Neuronal stem cell (in vitro differentiated cells): ENCODE measurements at regions not wholly inside any gene's neighbourhood (a gene's known extent, or its start where the extent isn't known, plus 50 kb on each side); places are given as distances from the start of the nearest gene placed in this dataset.

ENCODE experiments used
- DNase-seq: peaks from one replicate; pipeline ENCODE4 v3.0.0-alpha.2; 2013; ENCODE audit warnings: low spot score
- H2AFZ ChIP-seq: one replicate; pipeline ENCODE4 v1.6.1; 2013; ENCODE audit warnings: mild to moderate bottlenecking, low read length, inconsistent platforms
- H2AK5ac ChIP-seq: 2 replicates; pipeline ENCODE4 v1.6.1; 2013; ENCODE audit warnings: low read depth, mild to moderate bottlenecking, inconsistent platforms, low read length, moderate library complexity, mixed read lengths
- H2BK120ac ChIP-seq: 2 replicates; pipeline ENCODE4 v1.6.1; 2013; ENCODE audit warnings: low read depth, mild to moderate bottlenecking, inconsistent platforms, low read length, moderate library complexity, mixed read lengths
- H2BK12ac ChIP-seq: one replicate; pipeline ENCODE4 v1.6.1; 2013; ENCODE audit warnings: low read length, inconsistent platforms
- H2BK15ac ChIP-seq: 2 replicates; pipeline ENCODE4 v1.6.1; 2013; ENCODE audit warnings: mild to moderate bottlenecking, low read length, inconsistent platforms, mixed read lengths
- H2BK5ac ChIP-seq: one replicate; pipeline ENCODE4 v1.6.1; 2013; ENCODE audit warnings: inconsistent platforms, mild to moderate bottlenecking, low read length, moderate library complexity
- H3K14ac ChIP-seq: one replicate; pipeline ENCODE4 v1.6.1; 2013; ENCODE audit warnings: low read length, inconsistent platforms
- H3K18ac ChIP-seq: 2 replicates; pipeline ENCODE4 v1.6.1; 2013; ENCODE audit warnings: low read length, inconsistent platforms
- H3K23ac ChIP-seq: 2 replicates; pipeline ENCODE4 v1.6.1; 2013; ENCODE audit warnings: low read depth, mild to moderate bottlenecking, mixed read lengths, low read length, inconsistent platforms; ENCODE audit not compliant: poor library complexity
- H3K27ac ChIP-seq: replicated peaks from 3 replicates; pipeline ENCODE4 v1.5.1; 2013; ENCODE audit warnings: low read length, inconsistent platforms
- H3K27me3 ChIP-seq, 3 experiments: 2 replicates each; pipeline ENCODE4 v1.6.1; 2013; ENCODE audit warnings: low read length in 3 of 3, mild to moderate bottlenecking in 2 of 3, inconsistent platforms in 1 of 3, low read depth in 1 of 3, mixed read lengths in 1 of 3, moderate library complexity in 1 of 3; ENCODE audit not compliant: control insufficient read depth in 3 of 3, insufficient read depth in 3 of 3
- H3K36me3 ChIP-seq, 2 donors: replicated peaks in 1 of 2; 2 replicates each; pipeline ENCODE4 v1.6.1; 2013; ENCODE audit warnings: low read length in 2 of 2; ENCODE audit not compliant: control insufficient read depth in 2 of 2, insufficient read depth in 2 of 2
- H3K4ac ChIP-seq: 2 replicates; pipeline ENCODE4 v1.6.1; 2013; ENCODE audit warnings: inconsistent platforms, mild to moderate bottlenecking, low read length, moderate library complexity
- H3K4me1 ChIP-seq, 2 donors: 1 replicate in 1 of 2; 2 replicates in 1 of 2; pipeline ENCODE4 v1.6.1; 2013; ENCODE audit warnings: low read length in 2 of 2, low read depth in 1 of 2; ENCODE audit not compliant: control insufficient read depth in 2 of 2, insufficient read depth in 1 of 2
- H3K4me2 ChIP-seq: one replicate; pipeline ENCODE4 v1.6.1; 2013; ENCODE audit warnings: mild to moderate bottlenecking, low read length, inconsistent platforms; ENCODE audit not compliant: insufficient read depth, poor library complexity, severe bottlenecking
- H3K4me3 ChIP-seq, 2 donors: 2 replicates each; pipeline ENCODE4 v1.5.1; 2013; ENCODE audit warnings: low read length in 2 of 2, mild to moderate bottlenecking in 2 of 2, inconsistent platforms in 1 of 2, moderate library complexity in 1 of 2
- H3K79me1 ChIP-seq: one replicate; pipeline ENCODE4 v1.6.1; 2013; ENCODE audit warnings: low read depth, mild to moderate bottlenecking, inconsistent platforms, low read length, moderate library complexity
- H3K9ac ChIP-seq: one replicate; pipeline ENCODE4 v1.6.1; 2013; ENCODE audit warnings: mild to moderate bottlenecking, low read depth, low read length, inconsistent platforms; ENCODE audit not compliant: poor library complexity
- H3K9me3 ChIP-seq, 2 donors: replicated peaks in 1 of 2; 2 replicates each; pipeline versions ENCODE3 to v1.6.1; 2013; ENCODE audit warnings: low read length in 2 of 2, mild to moderate bottlenecking in 2 of 2, inconsistent platforms in 1 of 2, low read depth in 1 of 2, mixed read lengths in 1 of 2, moderate library complexity in 1 of 2; ENCODE audit not compliant: control insufficient read depth in 2 of 2, insufficient read depth in 1 of 2
- H4K8ac ChIP-seq: one replicate; pipeline ENCODE4 v1.6.1; 2013; ENCODE audit warnings: low read depth, mild to moderate bottlenecking, inconsistent platforms, low read length, moderate library complexity
- H4K91ac ChIP-seq: one replicate; pipeline ENCODE4 v1.6.1; 2013; ENCODE audit warnings: low read length, low read depth, mild to moderate bottlenecking, inconsistent platforms; ENCODE audit not compliant: poor library complexity
- WGBS, 2 donors: extraction: QIAGEN DNeasy Blood & Tissue Kit; methylation state at CpG; one replicate each; pipeline ENCODE4 v1.1.7; 2013; ENCODE audit warnings: missing lambda C conversion rate in 2 of 2, mixed read lengths in 1 of 2; ENCODE audit not compliant: insufficient read length in 2 of 2, insufficient replicate concordance in 1 of 2; ENCODE audit errors: extremely low coverage in 2 of 2; 5-methylcytosine and 5-hydroxymethylcytosine counted together

- Histone ChIP-seq H2BK15ac (no peak overlapping the region), H3K14ac (no peak overlapping the region)
Observed at GRCh38 chr7:42742318-42742717, 169.6 kb downstream of the C7orf25 start.

GRCh38 chr7:42740408-42740807 lies 171.5 kb downstream of the C7orf25 start:
- H4K91ac ChIP-seq = no peak overlapping the region
- no peak overlapping the region for H2BK12ac ChIP-seq

More at GRCh38 chr7:42742318-42742717, 169.6 kb downstream of the C7orf25 start:
- Histone ChIP-seq H3K4me1 (peaks cover 0 to 10% of the 10 kb centered on the region in 2 donors), H4K91ac (no peak overlapping the region), H3K27me3 (no peaks in the 10 kb centered on the region), H3K4me2 (no peak overlapping the region), H3K23ac (no peak overlapping the region), H3K4ac (no peak overlapping the region), H3K18ac (no peak overlapping the region), H3K36me3 (no peaks in the 10 kb centered on the region), H2BK120ac (no peak overlapping the region), H3K9ac (no peak overlapping the region), H3K4me3 (no peak overlapping the region), H3K9me3 (no peaks in the 10 kb centered on the region), H2BK12ac (no peak overlapping the region), H2AFZ (no peak overlapping the region), H2AK5ac (no peak overlapping the region), H4K8ac (no peak overlapping the region), H3K27ac (no peak overlapping the region), H3K79me1 (no peaks in the 10 kb centered on the region), H2BK5ac (no peak overlapping the region)
- no peak for DNase-seq
- WGBS, 2 donors = no CpG with 5 or more reads among the region's 3 CpGs

GRCh38 chr7:42739638-42740037 lies 172.2 kb downstream of the C7orf25 start:
- DNase-seq = no peak
- H2BK12ac ChIP-seq = no peak overlapping the region
- no peak overlapping the region for H3K23ac ChIP-seq
- H3K9me3 ChIP-seq = no peaks in the 10 kb centered on the region
- H3K4me3 ChIP-seq = no peak overlapping the region
- H3K79me1 ChIP-seq = no peaks in the 10 kb centered on the region
- H3K14ac ChIP-seq = no peak overlapping the region
- no peak overlapping the region for H3K4me2 ChIP-seq
- no peak overlapping the region for H3K9ac ChIP-seq
- no peak overlapping the region for H4K91ac ChIP-seq
- H3K27me3 ChIP-seq = no peaks in the 10 kb centered on the region
- peaks cover 0 to 6% of the 10 kb centered on the region in 2 donors for H3K4me1 ChIP-seq
- H2BK15ac ChIP-seq = no peak overlapping the region
- H2AFZ ChIP-seq = no peak overlapping the region
- H2BK5ac ChIP-seq = no peak overlapping the region
- H3K4ac ChIP-seq = no peak overlapping the region
- no peak overlapping the region for H4K8ac ChIP-seq
- H3K36me3 ChIP-seq = no peaks in the 10 kb centered on the region
- no CpG with 5 or more reads among the region's 8 CpGs for WGBS, 2 donors
- no peak overlapping the region for H2BK120ac ChIP-seq
- H3K27ac ChIP-seq = no peak overlapping the region
- H3K18ac ChIP-seq = no peak overlapping the region
- no peak overlapping the region for H2AK5ac ChIP-seq

More at GRCh38 chr7:42740408-42740807, 171.5 kb downstream of the C7orf25 start:
- H4K8ac ChIP-seq = no peak overlapping the region
- H3K4me3 ChIP-seq = no peak overlapping the region
- H3K27me3 ChIP-seq = no peaks in the 10 kb centered on the region
- H3K4ac ChIP-seq = no peak overlapping the region
- no peaks in the 10 kb centered on the region for H3K79me1 ChIP-seq
- no peak for DNase-seq
- H3K4me1 ChIP-seq = peaks cover 0 to 6% of the 10 kb centered on the region in 2 donors
- WGBS, 2 donors = no CpG with 5 or more reads among the region's 3 CpGs
- no peak overlapping the region for H3K14ac ChIP-seq
- no peak overlapping the region for H3K18ac ChIP-seq
- H3K9ac ChIP-seq = no peak overlapping the region
- H2BK120ac ChIP-seq = no peak overlapping the region
- no peaks in the 10 kb centered on the region for H3K9me3 ChIP-seq
- H3K4me2 ChIP-seq = no peak overlapping the region
- no peak overlapping the region for H2BK5ac ChIP-seq
- H3K36me3 ChIP-seq = no peaks in the 10 kb centered on the region
- no peak overlapping the region for H2AFZ ChIP-seq
- H3K23ac ChIP-seq = no peak overlapping the region
- H2AK5ac ChIP-seq = no peak overlapping the region
- H3K27ac ChIP-seq = no peak overlapping the region
- no peak overlapping the region for H2BK15ac ChIP-seq

GRCh38 chr7:42736931-42737330 lies 174.9 kb downstream of the C7orf25 start:
- H2AK5ac ChIP-seq = no peak overlapping the region
- H3K4ac ChIP-seq = no peak overlapping the region
- no peak overlapping the region for H3K4me2 ChIP-seq
- no peak overlapping the region for H2BK5ac ChIP-seq
- H3K27ac ChIP-seq = no peak overlapping the region
- whole genome bisulfite sequencing, 2 donors = no CpG with 5 or more reads among the region's 1 CpG
- no peaks in the 10 kb centered on the region for H3K36me3 ChIP-seq
- no peak overlapping the region for H2BK120ac ChIP-seq
- no peak overlapping the region for H3K14ac ChIP-seq
- no peak overlapping the region for H3K4me3 ChIP-seq
- H2AFZ ChIP-seq = no peak overlapping the region
- H3K79me1 ChIP-seq = no peaks in the 10 kb centered on the region
- no peak overlapping the region for H4K91ac ChIP-seq
- no peak for DNase-seq
- no peaks in the 10 kb centered on the region for H3K9me3 ChIP-seq
- peaks cover 0 to 6% of the 10 kb centered on the region in 2 donors for H3K4me1 ChIP-seq
- H3K23ac ChIP-seq = no peak overlapping the region
- H3K18ac ChIP-seq = no peak overlapping the region
- no peak overlapping the region for H3K9ac ChIP-seq
- H3K27me3 ChIP-seq = no peaks in the 10 kb centered on the region
- no peak overlapping the region for H2BK15ac ChIP-seq
- H4K8ac ChIP-seq = no peak overlapping the region
- no peak overlapping the region for H2BK12ac ChIP-seq
